Upper lobe of left lung (tissue), 6 donors: ENCODE measurements at regions not wholly inside any gene's neighbourhood (a gene's known extent, or its start where the extent isn't known, plus 50 kb on each side); places are given as distances from the start of the nearest gene placed in this dataset.

Experiments used
- ATAC-seq, 2 donors: fragments of 200-7000 bp; cut with Tn5 transposase; one replicate each; pipeline ENCODE4 v1.9.1; 2022; ENCODE audit warnings: mild to moderate bottlenecking in 2 of 2, moderate library complexity in 2 of 2; ENCODE audit not compliant: low FRiP score in 2 of 2
- DNase-seq, 2 donors: peaks; one replicate each; pipeline ENCODE4 v3.0.0-alpha.2; 2019 to 2020
- H3K27ac ChIP-seq, 4 donors: fragments of 200-600 bp; sonication (generic); one replicate each; pipeline ENCODE4 v1.5.1; 2016 to 2019
- H3K27me3 ChIP-seq, 4 donors: fragments of 200-600 bp; sonication (generic); one replicate each; pipeline ENCODE4 v1.5.1; 2017 to 2019
- H3K36me3 ChIP-seq, 4 donors: fragments of 200-600 bp; sonication (generic); one replicate each; pipeline ENCODE4 v1.5.1; 2016 to 2019
- H3K4me1 ChIP-seq, 4 donors: fragments of 200-600 bp; sonication (generic); one replicate each; pipeline ENCODE4 v1.5.1; 2018 to 2019
- H3K4me3 ChIP-seq, 4 donors: fragments of 200-600 bp; sonication (generic); one replicate each; pipeline ENCODE4 v1.5.1; 2017 to 2019; ENCODE audit warnings: mild to moderate bottlenecking in 2 of 4, moderate library complexity in 1 of 4
- H3K9me3 ChIP-seq, 4 donors: fragments of 200-600 bp; sonication (generic); one replicate each; pipeline ENCODE4 v1.5.1; 2018 to 2019
- CTCF ChIP-seq, 6 experiments: fragments of 450-650 bp in 4 of 6; fragments of 200-600 bp in 2 of 6; sonication (generic) in 2 of 6; IDR thresholded peaks; one replicate each; pipeline ENCODE4 v1.5.1; 2016 to 2019; ENCODE audit warnings: antibody characterized with exemption in 6 of 6
- EP300 ChIP-seq, 4 donors: sonication (generic); formaldehyde crosslinking; IDR thresholded peaks; one replicate each; pipeline ENCODE4 v1.5.1; 2017; ENCODE audit warnings: antibody characterized with exemption in 4 of 4, control low read depth in 2 of 4
- POLR2A ChIP-seq, 4 donors: fragments of 450-650 bp; IDR thresholded peaks; one replicate each; pipeline ENCODE4 v1.5.1; 2016 to 2017; ENCODE audit warnings: antibody characterized with exemption in 4 of 4, mild to moderate bottlenecking in 2 of 4
- POLR2AphosphoS5 ChIP-seq, 2 donors: sonication (generic); formaldehyde crosslinking; IDR thresholded peaks; one replicate each; pipeline ENCODE4 v1.5.1; 2017; ENCODE audit warnings: antibody characterized with exemption in 2 of 2
- WGBS, 2 donors: methylation state at CpG; one replicate each; pipeline ENCODE4 v1.1.5; 2017 to 2018; 5-methylcytosine and 5-hydroxymethylcytosine counted together
- donor health status: DM: no; HTN: no; CAD: no; lungs with moderate emphysema.
- donor health status: DM: no; HTN: yes; CAD: no; lungs with severe emphysema.

GRCh38 chr5:40390281-40391149 is 289.2 kb upstream of the PTGER4 start:
- H3K4me1 ChIP-seq: peaks cover 11 to 14% (median 12%) of the 10 kb centered on the region in 4 donors
- H3K27me3 ChIP-seq: no peaks in the 10 kb centered on the region
- no peaks in the 10 kb centered on the region for H3K9me3 ChIP-seq
- H3K27ac ChIP-seq: no peak overlapping the region
- TF ChIP-seq CTCF (IDR thresholded peaks at IDR 0.05): no peak
- H3K4me3 ChIP-seq: no peak overlapping the region
- DNase-seq (no peak), ATAC-seq (no peak)
- H3K36me3 ChIP-seq: no peaks in the 10 kb centered on the region
- 73 to 86% methylated on average over 6 of the region's 6 CpGs for WGBS, 2 donors

DNA sequence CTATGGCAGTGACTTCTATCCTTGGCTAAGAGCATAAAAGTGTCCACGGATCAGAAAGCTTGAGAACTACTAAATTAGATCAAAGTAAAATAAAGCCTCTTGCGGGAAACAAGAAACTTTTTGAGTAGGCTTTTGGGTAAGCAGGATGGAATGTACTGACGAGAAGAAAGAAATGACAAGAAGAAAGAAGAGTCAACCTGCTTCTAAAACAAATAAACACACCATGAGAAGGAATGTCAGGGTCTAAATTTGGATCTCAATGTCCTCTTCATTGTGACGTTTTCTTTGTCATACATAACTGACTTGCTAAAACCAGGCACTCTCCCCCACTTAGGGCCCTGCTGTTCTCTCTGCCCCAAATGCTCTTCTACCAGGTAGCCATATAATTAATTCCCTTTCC is 290.1 kb upstream of the PTGER4 start:
- H3K9me3 ChIP-seq: no peaks in the 10 kb centered on the region

GRCh38 chr5:40386289-40386688 is 293.4 kb upstream of the PTGER4 start:
- H3K27me3 ChIP-seq: no peaks in the 10 kb centered on the region
- peaks cover 11 to 19% (median 16%) of the 10 kb centered on the region in 4 donors for H3K4me1 ChIP-seq
- no peak for DNase-seq
- WGBS, 2 donors: 65 to 66% methylated on average over 3 of the region's 3 CpGs
- TF ChIP-seq POLR2A (IDR thresholded peaks at IDR 0.05) (no peak), EP300 (IDR thresholded peaks at IDR 0.05) (no peak), POLR2AphosphoS5 (IDR thresholded peaks at IDR 0.05) (no peak), CTCF (IDR thresholded peaks at IDR 0.05) (no peak)
- ATAC-seq: no peak
- no peaks in the 10 kb centered on the region for H3K36me3 ChIP-seq
- H3K27ac ChIP-seq: no peak overlapping the region
- H3K9me3 ChIP-seq: no peaks in the 10 kb centered on the region
- no peak overlapping the region for H3K4me3 ChIP-seq

More for the DNA sequence above, 290.1 kb upstream of the PTGER4 start:
- DNase-seq (no peak), ATAC-seq (no peak)
- H3K4me1 ChIP-seq: peaks cover 15 to 20% (median 16%) of the 10 kb centered on the region in 4 donors
- H3K27me3 ChIP-seq: no peaks in the 10 kb centered on the region
- TF ChIP-seq POLR2AphosphoS5 (IDR thresholded peaks at IDR 0.05): no peak
- TF ChIP-seq EP300 (IDR thresholded peaks at IDR 0.05): no peak
- no peak for TF ChIP-seq CTCF (IDR thresholded peaks at IDR 0.05)
- TF ChIP-seq POLR2A (IDR thresholded peaks at IDR 0.05): no peak
- 78 to 86% methylated on average over 4 of the region's 4 CpGs for WGBS, 2 donors
- no peak overlapping the region for H3K4me3 ChIP-seq
- no peaks in the 10 kb centered on the region for H3K36me3 ChIP-seq
- no peak overlapping the region for H3K27ac ChIP-seq

GRCh38 chr5:40385544-40385943 is 294.2 kb upstream of the PTGER4 start:
- no peaks in the 10 kb centered on the region for H3K36me3 ChIP-seq
- no peaks in the 10 kb centered on the region for H3K27me3 ChIP-seq
- no peak for DNase-seq
- no peak overlapping the region for H3K4me3 ChIP-seq
- TF ChIP-seq EP300 (IDR thresholded peaks at IDR 0.05) (no peak), POLR2A (IDR thresholded peaks at IDR 0.05) (no peak), POLR2AphosphoS5 (IDR thresholded peaks at IDR 0.05) (no peak), CTCF (IDR thresholded peaks at IDR 0.05) (no peak)
- H3K9me3 ChIP-seq: no peaks in the 10 kb centered on the region
- peak overlapping the region in 2 of 4 donors; percentile 18 to 64 for H3K27ac ChIP-seq
- H3K4me1 ChIP-seq: peaks cover 9 to 19% (median 16%) of the 10 kb centered on the region in 4 donors
- peak in 1 of 2 donors; percentile 36 for ATAC-seq
